CD4-positive, CD25-positive, alpha-beta regulatory T cell (primary cell): ENCODE measurements at regions not wholly inside any gene's neighbourhood (a gene's known extent, or its start where the extent isn't known, plus 50 kb on each side); places are given as distances from the start of the nearest gene placed in this dataset.

Experiments used
- ATAC-seq, 2 donors: fragments of 150-1000 bp; cut with Tn5 transposase; one replicate each; pipeline ENCODE4 v1.10.0; 2021; ENCODE audit warnings: low read depth in 2 of 2, moderate number of reproducible peaks in 2 of 2, moderate library complexity in 1 of 2
- DNase-seq, 3 donors: peaks; one replicate each; pipeline versions ENCODE4 v3.0.0 to v3.0.0-alpha.2; 2012 to 2022; ENCODE audit warnings: mixed read lengths in 1 of 3
- H3K27ac ChIP-seq: one replicate; pipeline ENCODE4 v1.7.0; 2013; ENCODE audit warnings: mild to moderate bottlenecking, low read length; ENCODE audit not compliant: insufficient read depth, poor library complexity, severe bottlenecking
- H3K27me3 ChIP-seq: one replicate; pipeline ENCODE4 v1.7.0; 2013; ENCODE audit warnings: low read length; ENCODE audit not compliant: control insufficient read depth, insufficient read depth
- H3K36me3 ChIP-seq: one replicate; pipeline ENCODE4 v1.7.0; 2013; ENCODE audit warnings: mild to moderate bottlenecking, low read length, moderate library complexity; ENCODE audit not compliant: control insufficient read depth, insufficient read depth
- H3K4me1 ChIP-seq: 2 replicates; pipeline ENCODE4 v1.7.0; 2013; ENCODE audit warnings: mild to moderate bottlenecking, low read length; ENCODE audit not compliant: insufficient read depth, control insufficient read depth, poor library complexity, severe bottlenecking
- H3K4me3 ChIP-seq: one replicate; pipeline ENCODE4 v1.7.0; 2013; ENCODE audit warnings: low read depth, mild to moderate bottlenecking, low read length, moderate library complexity
- H3K9me3 ChIP-seq, 2 experiments: 1 replicate in 1 of 2; 2 replicates in 1 of 2; pipeline ENCODE4 v1.7.0; 2013; ENCODE audit warnings: low read length in 2 of 2, mild to moderate bottlenecking in 1 of 2, moderate library complexity in 1 of 2; ENCODE audit not compliant: control insufficient read depth in 2 of 2
- H3K27ac Mint-ChIP-seq, 3 donors: one replicate each; pipeline ENCODE4 v1.8.0; 2020 to 2022; ENCODE audit warnings: mild to moderate bottlenecking in 3 of 3, mixed read lengths in 3 of 3, moderate library complexity in 2 of 3
- H3K27me3 Mint-ChIP-seq: one replicate; pipeline ENCODE4 v1.8.0; 2022; ENCODE audit warnings: mild to moderate bottlenecking, mixed read lengths
- H3K36me3 Mint-ChIP-seq: one replicate; pipeline ENCODE4 v1.8.0; 2020; ENCODE audit warnings: mixed read lengths
- H3K4me1 Mint-ChIP-seq, 4 donors: one replicate each; pipeline ENCODE4 v1.8.0; 2020 to 2022; ENCODE audit warnings: mixed read lengths in 4 of 4, mild to moderate bottlenecking in 1 of 4
- H3K4me3 Mint-ChIP-seq, 4 donors: one replicate each; pipeline ENCODE4 v1.8.0; 2020 to 2022; ENCODE audit warnings: mild to moderate bottlenecking in 4 of 4, mixed read lengths in 4 of 4, moderate library complexity in 3 of 4
- H3K9me3 Mint-ChIP-seq, 7 donors: one replicate each; pipeline ENCODE4 v1.8.0; 2020 to 2022; ENCODE audit warnings: mixed read lengths in 7 of 7, mild to moderate bottlenecking in 3 of 7, moderate library complexity in 2 of 7

GRCh38 chr2:78506301-78506700, 519.2 kb upstream of the REG3G start:
- Mint-ChIP-seq H3K27me3 (no peaks in the 10 kb centered on the region), H3K4me3 (no peak overlapping the region), H3K4me1 (no peaks in the 10 kb centered on the region), H3K36me3 (no peaks in the 10 kb centered on the region), H3K9me3 (peaks cover 3 to 74% (median 10%) of the 10 kb centered on the region in 7 donors), H3K27ac (no peak overlapping the region)
- Histone ChIP-seq H3K4me1 (no peaks in the 10 kb centered on the region), H3K36me3 (no peaks in the 10 kb centered on the region), H3K9me3 (peaks cover 4 to 8% of the 10 kb centered on the region in 2 experiments), H3K27ac (no peak overlapping the region), H3K27me3 (no peaks in the 10 kb centered on the region), H3K4me3 (no peak overlapping the region)
- ATAC-seq (no peak), DNase-seq (no peak)

GRCh38 chr2:78521938-78522337, 503.6 kb upstream of the REG3G start:
- H3K4me1 ChIP-seq = no peaks in the 10 kb centered on the region
- no peaks in the 10 kb centered on the region for H3K27me3 ChIP-seq
- DNase-seq (no peak), ATAC-seq (no peak)
- H3K4me3 ChIP-seq = no peak overlapping the region
- no peaks in the 10 kb centered on the region for H3K4me1 Mint-ChIP-seq
- H3K9me3 Mint-ChIP-seq = peaks cover 0 to 17% (median 4%) of the 10 kb centered on the region in 7 donors
- no peak overlapping the region for H3K27ac Mint-ChIP-seq
- no peaks in the 10 kb centered on the region for H3K36me3 Mint-ChIP-seq
- H3K27ac ChIP-seq = no peak overlapping the region
- no peak overlapping the region for H3K4me3 Mint-ChIP-seq
- peaks cover 0 to 6% of the 10 kb centered on the region in 2 experiments for H3K9me3 ChIP-seq
- H3K27me3 Mint-ChIP-seq = no peaks in the 10 kb centered on the region
- no peaks in the 10 kb centered on the region for H3K36me3 ChIP-seq

- H3K27me3 ChIP-seq = no peaks in the 10 kb centered on the region
- H3K27me3 Mint-ChIP-seq = no peaks in the 10 kb centered on the region
- peaks cover 0 to 11% of the 10 kb centered on the region in 2 experiments for H3K9me3 ChIP-seq
- H3K9me3 Mint-ChIP-seq = peaks cover 0 to 8% (median 3%) of the 10 kb centered on the region in 7 donors
- H3K36me3 Mint-ChIP-seq = no peaks in the 10 kb centered on the region
- no peaks in the 10 kb centered on the region for H3K4me1 Mint-ChIP-seq
- H3K27ac Mint-ChIP-seq = no peak overlapping the region
- no peak for ATAC-seq
- H3K27ac ChIP-seq = no peak overlapping the region
- no peak overlapping the region for H3K4me3 ChIP-seq
- no peak overlapping the region for H3K4me3 Mint-ChIP-seq
- DNase-seq = no peak
- H3K36me3 ChIP-seq = no peaks in the 10 kb centered on the region
- no peaks in the 10 kb centered on the region for H3K4me1 ChIP-seq
Observed at GRCh38 chr2:78532762-78533379, 492.6 kb upstream of the REG3G start.

- no peak overlapping the region for H3K4me3 ChIP-seq
Observed at GRCh38 chr2:78535395-78535794, 490.1 kb upstream of the REG3G start.

DNA sequence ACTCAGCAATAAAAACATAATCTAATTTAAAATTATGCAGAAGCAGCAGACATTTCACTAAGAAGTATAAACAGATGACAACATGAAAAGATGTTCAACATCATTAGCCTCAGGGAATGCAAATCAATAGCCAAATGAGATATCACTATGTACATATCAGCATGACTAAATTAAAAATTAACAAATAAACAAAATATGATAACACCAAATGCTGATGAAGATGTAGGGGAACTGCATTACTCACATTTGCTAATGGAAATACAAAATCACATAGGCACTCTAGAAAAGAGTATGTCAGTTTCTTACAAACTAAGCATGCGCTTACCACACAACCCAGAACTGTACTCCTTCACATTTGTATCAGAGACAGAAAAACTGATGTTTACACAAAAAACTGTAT, 487.2 kb upstream of the REG3G start:
- H3K27ac Mint-ChIP-seq = no peak overlapping the region
- peaks cover 0 to 11% of the 10 kb centered on the region in 2 experiments for H3K9me3 ChIP-seq
- no peaks in the 10 kb centered on the region for H3K27me3 ChIP-seq
- no peaks in the 10 kb centered on the region for H3K4me1 ChIP-seq
- no peak overlapping the region for H3K4me3 ChIP-seq
- H3K27me3 Mint-ChIP-seq = no peaks in the 10 kb centered on the region
- no peak overlapping the region for H3K4me3 Mint-ChIP-seq
- DNase-seq = no peak
- no peak for ATAC-seq
- no peaks in the 10 kb centered on the region for H3K4me1 Mint-ChIP-seq
- H3K36me3 Mint-ChIP-seq = no peaks in the 10 kb centered on the region
- H3K36me3 ChIP-seq = no peaks in the 10 kb centered on the region
- peaks cover 2 to 26% (median 7%) of the 10 kb centered on the region in 7 donors for H3K9me3 Mint-ChIP-seq
- H3K27ac ChIP-seq = no peak overlapping the region

More at GRCh38 chr2:78535395-78535794, 490.1 kb upstream of the REG3G start:
- peaks cover 0 to 16% (median 5%) of the 10 kb centered on the region in 7 donors for H3K9me3 Mint-ChIP-seq
- H3K4me3 Mint-ChIP-seq = no peak overlapping the region
- no peaks in the 10 kb centered on the region for H3K4me1 Mint-ChIP-seq
- no peak for DNase-seq
- peaks cover 0 to 17% of the 10 kb centered on the region in 2 experiments for H3K9me3 ChIP-seq
- H3K27me3 Mint-ChIP-seq = no peaks in the 10 kb centered on the region
- H3K27me3 ChIP-seq = no peaks in the 10 kb centered on the region
- H3K27ac Mint-ChIP-seq = no peak overlapping the region
- no peak overlapping the region for H3K27ac ChIP-seq
- no peaks in the 10 kb centered on the region for H3K4me1 ChIP-seq
- H3K36me3 Mint-ChIP-seq = no peaks in the 10 kb centered on the region
- no peak for ATAC-seq
- no peaks in the 10 kb centered on the region for H3K36me3 ChIP-seq

- ATAC-seq = no peak
- Histone ChIP-seq H3K4me1 (no peaks in the 10 kb centered on the region), H3K4me3 (no peak overlapping the region), H3K9me3 (peaks cover 0 to 11% of the 10 kb centered on the region in 2 experiments), H3K27ac (no peak overlapping the region), H3K36me3 (no peaks in the 10 kb centered on the region), H3K27me3 (no peaks in the 10 kb centered on the region)
- DNase-seq = no peak
- H3K9me3 Mint-ChIP-seq = peaks cover 2 to 32% (median 7%) of the 10 kb centered on the region in 7 donors
- no peak overlapping the region for H3K27ac Mint-ChIP-seq
- no peak overlapping the region for H3K4me3 Mint-ChIP-seq
- no peaks in the 10 kb centered on the region for H3K36me3 Mint-ChIP-seq
- no peaks in the 10 kb centered on the region for H3K27me3 Mint-ChIP-seq
- no peaks in the 10 kb centered on the region for H3K4me1 Mint-ChIP-seq
Observed at GRCh38 chr2:78540255-78540654, 485.2 kb upstream of the REG3G start.

DNA sequence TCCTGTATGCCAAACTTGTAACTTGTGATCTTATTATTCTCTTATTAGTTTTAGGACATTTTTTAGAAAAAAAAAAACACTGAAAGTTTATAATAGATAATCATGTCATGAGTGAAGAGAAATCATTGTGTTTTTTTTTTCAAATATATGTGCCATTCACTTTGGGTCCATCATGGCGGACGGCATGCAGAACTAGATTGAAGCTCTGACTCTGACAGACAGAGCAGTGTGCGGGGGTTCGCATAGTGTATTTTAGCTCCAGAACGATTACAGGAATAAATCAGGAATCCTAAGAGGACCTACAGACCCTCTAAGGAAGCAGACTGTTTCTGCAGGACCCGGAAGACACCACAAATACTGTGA, 484.4 kb upstream of the REG3G start:
- Histone ChIP-seq H3K27ac (no peak overlapping the region), H3K4me1 (no peaks in the 10 kb centered on the region), H3K9me3 (peaks cover 3 to 11% of the 10 kb centered on the region in 2 experiments), H3K27me3 (no peaks in the 10 kb centered on the region), H3K4me3 (no peak overlapping the region), H3K36me3 (no peaks in the 10 kb centered on the region)
- Mint-ChIP-seq H3K27me3 (no peaks in the 10 kb centered on the region), H3K27ac (no peak overlapping the region), H3K9me3 (peaks cover 2 to 39% (median 7%) of the 10 kb centered on the region in 7 donors), H3K36me3 (no peaks in the 10 kb centered on the region), H3K4me1 (no peaks in the 10 kb centered on the region), H3K4me3 (no peak overlapping the region)
- DNase-seq (no peak), ATAC-seq (no peak)
